ENCODE measurements at regions not wholly inside any gene's neighbourhood (a gene's known extent, or its start where the extent isn't known, plus 50 kb on each side); places are given as distances from the start of the nearest gene placed in this dataset.

DNA sequence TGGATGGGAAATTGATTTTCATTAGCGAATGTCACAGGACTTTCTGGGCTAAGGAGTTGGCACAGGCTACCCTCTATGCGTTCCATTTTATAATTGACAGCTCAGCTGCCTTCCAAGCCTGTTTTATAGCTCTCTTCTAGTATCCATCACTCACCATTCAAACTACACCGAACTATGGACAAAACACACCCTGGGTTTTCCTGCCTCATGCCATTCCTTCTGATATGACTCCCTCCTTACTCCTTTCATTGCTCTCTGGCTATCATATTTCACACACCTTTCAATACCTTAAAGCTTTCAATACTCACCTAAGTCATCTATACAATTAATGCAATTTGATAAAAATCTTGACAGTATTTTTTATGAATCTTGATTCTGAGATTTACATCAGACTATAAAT is 181.3 kb downstream of the RAP2A start:
- TF ChIP-seq POLR2A (IDR thresholded peaks at IDR 0.05) = no peak
- TF ChIP-seq, protein P1, sequence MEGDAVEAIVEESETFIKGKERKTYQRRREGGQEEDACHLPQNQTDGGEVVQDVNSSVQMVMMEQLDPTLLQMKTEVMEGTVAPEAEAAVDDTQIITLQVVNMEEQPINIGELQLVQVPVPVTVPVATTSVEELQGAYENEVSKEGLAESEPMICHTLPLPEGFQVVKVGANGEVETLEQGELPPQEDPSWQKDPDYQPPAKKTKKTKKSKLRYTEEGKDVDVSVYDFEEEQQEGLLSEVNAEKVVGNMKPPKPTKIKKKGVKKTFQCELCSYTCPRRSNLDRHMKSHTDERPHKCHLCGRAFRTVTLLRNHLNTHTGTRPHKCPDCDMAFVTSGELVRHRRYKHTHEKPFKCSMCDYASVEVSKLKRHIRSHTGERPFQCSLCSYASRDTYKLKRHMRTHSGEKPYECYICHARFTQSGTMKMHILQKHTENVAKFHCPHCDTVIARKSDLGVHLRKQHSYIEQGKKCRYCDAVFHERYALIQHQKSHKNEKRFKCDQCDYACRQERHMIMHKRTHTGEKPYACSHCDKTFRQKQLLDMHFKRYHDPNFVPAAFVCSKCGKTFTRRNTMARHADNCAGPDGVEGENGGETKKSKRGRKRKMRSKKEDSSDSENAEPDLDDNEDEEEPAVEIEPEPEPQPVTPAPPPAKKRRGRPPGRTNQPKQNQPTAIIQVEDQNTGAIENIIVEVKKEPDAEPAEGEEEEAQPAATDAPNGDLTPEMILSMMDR (IDR thresholded peaks at IDR 0.05) = no peak
